Spleen (tissue), 7 donors: ENCODE measurements at regions not wholly inside any gene's neighbourhood (a gene's known extent, or its start where the extent isn't known, plus 50 kb on each side); places are given as distances from the start of the nearest gene placed in this dataset.

Experiments
- CTCF ChIP-seq, 11 experiments: fragments of 200-600 bp in 7 of 11; fragments of 450-650 bp in 4 of 11; sonication (generic) in 4 of 11; IDR thresholded peaks in 8 of 11; conservative IDR thresholded peaks in 3 of 11; 1 replicate in 7 of 11; 2 replicates in 4 of 11; pipeline versions ENCODE4 v1.4.0 to v1.8.0; 2016 to 2021; ENCODE audit warnings: antibody characterized with exemption in 11 of 11, inconsistent platforms in 4 of 11, mild to moderate bottlenecking in 1 of 11
- POLR2A ChIP-seq, 3 donors: fragments of 450-650 bp; IDR thresholded peaks; one replicate each; pipeline ENCODE4 v1.5.1; 2017; ENCODE audit warnings: antibody characterized with exemption in 3 of 3, mild to moderate bottlenecking in 1 of 3
- donor health status: DM: no; HTN: no; CAD: no; lungs with moderate emphysema.
- donor health status: DM: no; HTN: no; CAD: no.
- donor health status: DM: no; HTN: no; CAD: no.

- TF ChIP-seq CTCF (IDR thresholded peaks at IDR 0.05 in 8 of 11, conservative IDR thresholded peaks at IDR 0.05 in 3 of 11) (no peak), POLR2A (IDR thresholded peaks at IDR 0.05) (no peak)
These were observed 72.3 kb upstream of the STXBP6 start for GRCh38 chr14:25122211-25122610.
